ENCODE measurements at regions not wholly inside any gene's neighbourhood (a gene's known extent, or its start where the extent isn't known, plus 50 kb on each side); places are given as distances from the start of the nearest gene placed in this dataset.

DNA sequence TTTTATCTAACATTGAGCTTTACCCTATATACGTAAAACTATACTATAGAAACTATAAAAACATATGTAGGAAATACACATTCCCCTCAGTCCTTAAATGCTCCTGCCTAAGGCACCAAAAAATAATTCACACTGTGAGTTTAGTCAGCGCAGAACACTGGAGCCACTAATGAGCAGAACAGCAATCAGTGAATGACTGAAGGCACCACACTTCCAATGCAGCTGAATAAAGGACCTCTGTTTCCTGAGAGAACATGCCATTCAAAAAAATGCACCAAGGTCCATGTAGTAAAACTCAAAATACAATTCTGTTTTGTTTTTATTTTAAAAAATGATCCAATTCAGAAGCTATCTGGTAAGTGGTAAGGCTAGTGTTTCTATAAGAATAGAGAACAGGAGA, 1280.6 kb upstream of the NRXN1 start:
- no peak for TF ChIP-seq EZH2 (IDR thresholded peaks at IDR 0.05; ENCODE audit: borderline replicate concordance, low read depth, low read length, poor library complexity, severe bottlenecking)
- TF ChIP-seq, protein P1, sequence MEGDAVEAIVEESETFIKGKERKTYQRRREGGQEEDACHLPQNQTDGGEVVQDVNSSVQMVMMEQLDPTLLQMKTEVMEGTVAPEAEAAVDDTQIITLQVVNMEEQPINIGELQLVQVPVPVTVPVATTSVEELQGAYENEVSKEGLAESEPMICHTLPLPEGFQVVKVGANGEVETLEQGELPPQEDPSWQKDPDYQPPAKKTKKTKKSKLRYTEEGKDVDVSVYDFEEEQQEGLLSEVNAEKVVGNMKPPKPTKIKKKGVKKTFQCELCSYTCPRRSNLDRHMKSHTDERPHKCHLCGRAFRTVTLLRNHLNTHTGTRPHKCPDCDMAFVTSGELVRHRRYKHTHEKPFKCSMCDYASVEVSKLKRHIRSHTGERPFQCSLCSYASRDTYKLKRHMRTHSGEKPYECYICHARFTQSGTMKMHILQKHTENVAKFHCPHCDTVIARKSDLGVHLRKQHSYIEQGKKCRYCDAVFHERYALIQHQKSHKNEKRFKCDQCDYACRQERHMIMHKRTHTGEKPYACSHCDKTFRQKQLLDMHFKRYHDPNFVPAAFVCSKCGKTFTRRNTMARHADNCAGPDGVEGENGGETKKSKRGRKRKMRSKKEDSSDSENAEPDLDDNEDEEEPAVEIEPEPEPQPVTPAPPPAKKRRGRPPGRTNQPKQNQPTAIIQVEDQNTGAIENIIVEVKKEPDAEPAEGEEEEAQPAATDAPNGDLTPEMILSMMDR (conservative IDR thresholded peaks at IDR 0.05; ENCODE audit: low read depth, low read length): no peak
